Epithelial cell of proximal tubule (primary cell): ENCODE measurements at regions not wholly inside any gene's neighbourhood (a gene's known extent, or its start where the extent isn't known, plus 50 kb on each side); places are given as distances from the start of the nearest gene placed in this dataset.

Experiments used
- DNase-seq: peaks from one replicate; pipeline ENCODE4 v3.0.0-alpha.2; 2011; ENCODE audit warnings: low read depth
- H3K4me3 ChIP-seq: 2 replicates; pipeline ENCODE4 v1.5.1; 2011; ENCODE audit warnings: low read depth, mild to moderate bottlenecking, low read length
- CTCF ChIP-seq: conservative IDR thresholded peaks from 2 replicates; pipeline ENCODE4 v1.5.1; 2012; ENCODE audit warnings: low read depth, mild to moderate bottlenecking, low read length

GRCh38 chr20:58106143-58106750 lies 122.2 kb downstream of the ANKRD60 start:
- no peak overlapping the region for H3K4me3 ChIP-seq
- TF ChIP-seq CTCF, result no peak
- no peak for DNase-seq

- no peak overlapping the region for H3K4me3 ChIP-seq
- TF ChIP-seq CTCF, result no peak
- no peak for DNase-seq
Measured at GRCh38 chr20:58103961-58104360, 124.5 kb downstream of the ANKRD60 start.

- H3K4me3 ChIP-seq, result no peak overlapping the region
- no peak for DNase-seq
- TF ChIP-seq CTCF, result no peak
Measured at GRCh38 chr20:58103517-58103904, 124.9 kb downstream of the ANKRD60 start.

- no peak for TF ChIP-seq CTCF
- DNase-seq, result no peak
- H3K4me3 ChIP-seq, result no peak overlapping the region
Measured at GRCh38 chr20:58102744-58103516, 125.5 kb downstream of the ANKRD60 start.

- DNase-seq, result no peak
- no peak for TF ChIP-seq CTCF
Measured at GRCh38 chr20:58102261-58102660, 126.2 kb downstream of the ANKRD60 start.

GRCh38 chr20:58100731-58101356 lies 127.6 kb downstream of the ANKRD60 start:
- DNase-seq, result no peak
- no peak overlapping the region for H3K4me3 ChIP-seq
- no peak for TF ChIP-seq CTCF

More at GRCh38 chr20:58102261-58102660, 126.2 kb downstream of the ANKRD60 start:
- no peak overlapping the region for H3K4me3 ChIP-seq
